ENCODE measurements at regions not wholly inside any gene's neighbourhood (a gene's known extent, or its start where the extent isn't known, plus 50 kb on each side); places are given as distances from the start of the nearest gene placed in this dataset.

GRCh38 chr1:17488995-17489767, 49.7 kb upstream of the RCC2 start:
- TF ChIP-seq CTCF (IDR thresholded peaks at IDR 0.05), result no peak
- TF ChIP-seq POLR2A (IDR thresholded peaks at IDR 0.05), result no peak

Data from stomach (tissue), 4 donors.